ENCODE measurements at regions not wholly inside any gene's neighbourhood (a gene's known extent, or its start where the extent isn't known, plus 50 kb on each side); places are given as distances from the start of the nearest gene placed in this dataset.
"Not testable (repeated sequence)": the region's sequence is repeated elsewhere in the genome, so short reads cannot be mapped to it uniquely, and the experiment has no call there.

DNA sequence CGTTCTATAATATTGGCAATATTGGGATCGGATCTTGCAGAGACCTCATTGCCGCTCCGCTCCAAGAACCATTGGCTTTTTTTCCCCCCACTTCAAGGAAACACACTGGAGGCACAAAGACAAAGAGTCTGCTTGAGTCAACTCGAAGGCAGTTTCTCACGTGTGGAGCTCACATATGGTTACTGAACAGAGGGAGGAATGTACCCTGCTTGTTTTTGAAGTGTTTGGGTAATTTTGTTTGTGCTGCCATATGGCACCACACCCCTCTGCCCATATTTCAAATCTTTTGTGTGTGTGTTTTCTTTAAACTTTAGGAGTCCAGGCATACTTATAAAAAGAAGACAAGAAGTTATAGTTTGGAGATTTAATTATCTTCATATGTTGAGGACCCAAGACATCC is 595.9 kb downstream of the DTWD2 start:
- DNase-seq (ENCODE audit: low read depth in 1 of 2, low spot score in 1 of 2) = no peak

DNA sequence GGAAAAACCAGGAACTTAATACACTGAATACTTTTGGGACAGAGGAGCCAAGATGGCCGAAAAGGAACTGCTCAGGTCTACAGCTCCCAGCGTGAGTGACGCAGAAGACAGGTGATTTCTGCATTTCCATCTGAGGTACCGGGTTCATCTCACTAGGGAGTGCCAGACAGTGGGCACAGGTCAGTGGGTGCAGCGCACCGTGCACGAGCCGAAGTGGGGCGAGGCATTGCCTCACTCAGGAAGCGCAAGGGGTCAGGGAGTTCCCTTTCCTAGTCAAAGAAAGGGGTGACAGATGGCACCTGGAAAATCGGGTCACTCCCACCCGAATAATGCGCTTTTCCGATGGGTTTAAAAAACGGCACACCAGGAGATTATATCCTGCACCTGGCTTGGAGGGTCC is 605.4 kb downstream of the DTWD2 start:
- not testable (repeated sequence) for DNase-seq (ENCODE audit: low read depth in 1 of 2, low spot score in 1 of 2)

DNA sequence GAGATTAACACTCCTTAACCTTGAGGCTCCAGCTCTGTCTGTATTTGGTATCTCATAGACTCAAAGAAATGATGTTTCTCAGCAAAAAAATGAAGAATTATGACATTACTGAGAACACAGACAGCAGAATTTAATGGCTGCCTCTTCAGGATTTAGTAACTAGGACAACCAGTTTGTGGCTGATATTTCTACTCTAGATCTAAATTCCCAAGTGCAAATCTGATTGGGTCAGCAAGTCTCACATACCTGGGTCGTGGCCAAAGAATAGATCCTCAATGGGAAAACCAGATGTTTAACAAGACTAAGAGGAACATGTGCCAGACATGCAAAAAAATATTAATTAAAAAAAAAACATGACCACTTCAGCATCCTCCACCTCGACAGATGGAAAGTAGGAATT is 608.9 kb downstream of the DTWD2 start:
- no peak for DNase-seq (ENCODE audit: low read depth in 1 of 2, low spot score in 1 of 2)

DNA sequence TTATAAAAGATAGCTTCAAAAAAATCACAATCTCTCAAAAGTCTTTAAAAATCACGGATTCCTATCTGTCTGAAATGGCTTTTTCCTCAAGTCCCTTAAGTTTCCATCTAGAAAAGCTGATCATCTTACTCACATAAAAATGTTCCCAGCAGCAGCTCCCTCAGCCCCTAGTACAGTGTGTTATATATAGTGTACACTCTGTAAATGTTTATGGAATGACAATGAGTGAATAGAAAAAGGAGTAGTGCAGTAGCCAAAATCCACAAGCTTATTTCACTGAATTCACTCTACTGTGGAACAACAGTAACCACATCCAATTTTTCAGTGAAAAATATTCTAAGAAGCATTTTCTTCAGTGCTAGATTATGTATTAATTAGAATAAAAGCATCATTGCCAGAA is 609.4 kb downstream of the DTWD2 start:
- no peak for DNase-seq (ENCODE audit: low read depth in 1 of 2, low spot score in 1 of 2)

DNA sequence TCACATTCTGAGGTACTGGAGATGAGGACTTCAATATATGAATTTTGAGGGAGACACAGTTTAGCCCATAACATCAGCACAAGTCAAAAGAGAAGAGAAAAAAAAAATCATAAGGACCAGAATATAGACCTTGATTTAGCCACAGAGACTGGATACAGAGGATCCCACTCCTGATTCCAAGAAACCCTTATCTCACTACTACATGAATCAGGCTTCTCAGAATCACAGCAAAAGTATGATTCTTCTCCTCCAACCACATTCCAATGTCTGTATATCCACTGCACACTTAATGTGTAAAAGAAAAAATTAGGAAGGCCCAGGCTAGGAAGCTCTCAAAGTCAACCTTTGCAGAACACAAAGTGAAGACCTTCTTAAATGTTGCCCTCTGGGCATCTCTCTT is 610.9 kb downstream of the DTWD2 start:
- DNase-seq (ENCODE audit: low read depth in 1 of 2, low spot score in 1 of 2) = no peak

DNA sequence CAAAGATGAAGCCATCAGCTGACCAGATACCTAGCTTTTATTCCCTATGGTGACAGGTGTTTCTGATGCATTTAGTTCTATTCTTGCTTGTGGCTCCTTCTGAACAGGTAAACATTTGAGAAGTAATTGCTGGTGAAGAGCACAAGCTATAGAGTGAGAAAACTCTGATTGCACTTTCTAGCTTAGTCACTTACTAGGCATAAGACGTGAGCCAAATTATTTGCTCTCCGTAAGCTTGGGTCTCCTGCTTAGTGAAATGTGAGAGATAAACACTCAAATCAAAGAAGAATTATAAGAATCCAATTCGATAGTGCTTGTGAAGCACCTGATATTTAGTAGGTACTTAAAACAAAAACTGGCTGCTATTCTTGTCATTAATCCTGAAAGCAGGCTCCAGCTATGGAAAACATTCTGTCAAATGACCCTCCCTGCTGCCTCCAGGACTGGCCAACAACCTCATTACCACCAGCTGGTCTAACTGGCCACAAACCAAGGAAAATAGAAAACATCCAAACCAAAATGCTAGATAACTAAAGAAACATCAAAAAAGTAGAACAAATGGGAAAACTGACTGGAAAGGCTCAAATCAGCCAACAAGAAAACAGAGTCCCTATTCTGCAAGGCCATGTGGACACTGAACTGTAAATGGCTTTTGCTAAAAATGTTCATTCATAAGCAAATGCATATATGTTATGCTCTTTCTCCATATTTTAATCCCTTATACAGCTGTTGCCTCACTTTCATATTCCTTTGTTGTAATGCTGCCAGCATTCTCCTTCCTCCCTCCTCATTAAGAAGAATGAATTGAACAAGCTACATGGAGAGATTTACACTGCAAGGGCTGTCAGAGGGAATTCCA is 616.1 kb downstream of the DTWD2 start:
- DNase-seq (ENCODE audit: low read depth in 1 of 2, low spot score in 1 of 2) = no peak

DNA sequence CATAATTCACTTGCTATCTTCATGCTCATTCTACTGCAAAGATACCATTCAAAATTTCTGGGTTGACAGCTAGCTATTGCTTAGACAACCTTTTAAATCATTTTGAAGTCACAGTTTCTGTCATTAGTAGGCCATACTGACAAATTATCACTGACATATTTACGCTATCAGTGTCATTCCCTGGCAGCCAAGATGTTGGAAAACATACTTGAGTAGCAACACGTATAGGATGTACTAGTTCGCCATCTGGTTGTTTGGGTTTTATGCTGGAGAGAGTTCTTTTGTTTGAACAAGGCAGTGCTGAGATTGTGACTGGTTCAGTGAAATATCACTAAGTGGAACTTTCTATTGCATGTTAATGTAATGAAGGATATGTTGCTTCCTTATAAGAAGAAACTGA is 621.9 kb downstream of the DTWD2 start:
- no peak for DNase-seq (ENCODE audit: low read depth in 1 of 2, low spot score in 1 of 2)

DNA sequence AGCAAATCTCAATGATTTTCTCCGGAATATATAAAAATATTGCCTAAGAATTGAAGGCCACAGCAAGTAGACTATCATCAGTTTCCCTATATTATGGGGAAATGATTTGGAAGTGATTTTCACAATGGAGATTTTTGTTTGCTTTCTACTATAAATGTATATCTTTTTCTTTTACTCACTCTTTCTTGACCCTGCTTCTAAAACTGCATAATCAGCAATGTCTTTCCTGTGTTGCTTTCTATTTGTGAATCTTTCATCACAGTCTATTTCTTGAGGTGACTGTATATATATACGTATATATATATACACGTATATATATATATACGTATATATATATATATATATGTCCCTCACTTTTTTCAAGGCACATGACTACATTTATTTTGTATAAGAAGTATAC is 622.6 kb downstream of the DTWD2 start:
- DNase-seq (ENCODE audit: low read depth in 1 of 2, low spot score in 1 of 2) = no peak

DNA sequence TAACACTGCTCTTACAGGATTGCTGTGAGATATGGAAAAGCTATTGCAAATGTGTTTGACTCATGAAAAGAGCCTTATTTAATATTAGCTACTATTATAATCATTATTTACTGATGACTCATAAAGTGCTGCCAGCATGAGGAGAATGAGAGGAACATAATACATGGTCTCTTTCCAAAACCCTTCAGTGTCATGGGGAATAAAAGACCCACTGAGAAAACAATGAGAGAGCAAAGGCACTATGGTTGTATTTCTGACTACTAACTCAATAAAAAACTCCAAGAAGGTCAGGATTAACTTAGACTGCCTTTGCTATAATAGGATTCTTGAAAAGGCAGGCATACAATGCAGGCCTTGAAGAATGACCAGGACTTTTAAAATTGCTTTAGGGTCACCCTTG is 633.5 kb downstream of the DTWD2 start:
- DNase-seq (ENCODE audit: low read depth in 1 of 2, low spot score in 1 of 2) = no peak

DNA sequence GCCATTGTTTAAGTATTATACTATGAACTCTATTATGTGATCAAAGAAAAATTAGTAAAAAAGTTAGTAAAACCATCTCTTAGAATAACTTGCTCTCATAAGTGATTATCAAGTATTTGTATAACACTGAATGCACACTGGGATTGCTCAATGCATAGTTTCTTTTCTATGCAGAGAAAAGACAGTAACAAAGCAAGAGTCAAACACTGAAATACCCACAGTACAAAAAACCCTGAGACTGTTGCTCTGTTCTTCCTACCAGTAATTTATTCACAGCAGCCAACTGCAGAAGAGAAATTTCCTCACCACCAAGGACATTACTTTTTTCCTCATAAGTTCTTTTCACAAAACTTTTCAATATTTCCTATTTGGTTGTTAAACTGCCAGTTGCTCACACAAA is 634.4 kb downstream of the DTWD2 start:
- no peak for DNase-seq (ENCODE audit: low read depth in 1 of 2, low spot score in 1 of 2)

DNA sequence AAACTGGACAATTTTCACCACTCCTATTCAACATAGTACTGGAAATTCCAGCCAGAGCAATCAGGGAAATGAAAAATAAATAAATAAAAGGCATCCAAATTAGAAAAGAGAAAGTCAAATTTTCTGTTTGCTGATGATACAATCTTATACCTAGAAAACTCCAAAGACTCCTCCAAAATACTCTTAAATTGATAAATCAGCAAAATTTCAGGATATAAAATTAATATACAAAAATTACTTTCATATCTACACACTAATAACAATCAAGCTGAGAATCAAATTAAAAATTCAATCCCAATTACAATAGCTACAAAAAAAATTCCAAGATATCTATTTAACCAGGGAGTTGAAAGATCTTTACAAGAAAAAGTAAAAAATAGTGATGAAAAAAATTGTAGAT is 651.9 kb downstream of the DTWD2 start:
- DNase-seq (ENCODE audit: low read depth in 1 of 2, low spot score in 1 of 2) = no peak

DNA sequence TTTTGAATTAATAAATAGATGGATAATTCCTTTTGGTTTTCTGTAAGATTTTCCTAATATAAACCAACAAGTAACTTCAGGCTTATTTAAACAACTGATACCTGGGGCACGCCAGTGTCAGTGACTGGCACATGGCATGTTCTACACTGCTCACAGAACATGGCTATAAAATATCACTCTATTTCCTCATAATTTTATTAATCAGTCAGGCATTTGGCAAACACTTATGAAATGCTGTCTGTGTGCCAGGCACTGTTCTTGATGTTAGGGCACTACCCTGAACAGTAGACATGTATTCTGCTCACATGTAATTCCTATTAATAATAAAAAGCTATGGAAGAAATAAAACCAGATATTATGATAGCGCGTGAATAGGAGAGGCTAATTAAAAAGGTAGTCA is 661.0 kb downstream of the DTWD2 start:
- no peak for DNase-seq (ENCODE audit: low read depth in 1 of 2, low spot score in 1 of 2)

DNA sequence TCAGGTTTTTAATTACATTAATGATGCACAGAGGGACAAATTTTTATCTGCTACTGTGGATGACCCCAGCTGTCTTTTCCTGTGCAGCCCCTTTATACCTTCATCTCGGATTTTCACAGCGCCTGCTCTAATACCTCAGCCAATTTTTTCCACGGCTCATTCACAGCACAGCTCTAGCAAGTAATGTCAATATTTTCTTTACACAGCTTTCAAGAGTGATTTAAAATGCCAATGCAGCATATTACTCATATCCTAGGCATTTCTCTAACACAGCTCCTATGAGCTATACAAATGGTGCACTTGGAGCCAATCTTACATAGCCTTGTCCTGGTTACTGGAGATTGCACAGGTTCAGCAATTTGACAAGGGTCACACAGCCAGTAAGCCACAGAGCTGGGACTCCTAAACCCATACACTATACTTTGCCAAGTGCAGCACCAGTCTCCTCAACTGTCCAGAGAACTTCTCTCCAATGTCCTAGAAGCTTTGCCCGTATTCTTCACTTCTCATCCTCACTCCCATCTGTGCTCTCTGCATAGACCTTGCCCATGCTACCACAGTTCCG is 661.8 kb downstream of the DTWD2 start:
- no peak for DNase-seq (ENCODE audit: low read depth in 1 of 2, low spot score in 1 of 2)

DNA sequence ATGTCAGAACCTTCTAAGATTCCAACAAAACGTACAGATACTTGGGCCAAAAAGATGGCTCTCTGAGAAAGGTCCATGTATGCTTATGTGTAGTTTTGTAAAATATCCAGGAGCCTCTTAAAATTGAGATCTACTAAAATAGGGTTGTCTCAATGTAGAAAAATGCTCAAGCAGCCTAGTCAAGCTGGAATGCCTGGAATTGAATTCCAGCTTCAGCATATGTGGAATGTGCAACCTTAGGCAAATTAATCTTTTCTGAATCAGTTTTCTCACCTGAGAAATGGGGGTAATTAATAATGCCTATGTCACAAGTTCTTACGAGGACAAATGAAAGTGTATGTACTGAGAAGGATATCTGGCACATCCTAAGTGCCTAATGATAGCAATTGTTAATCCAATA is 662.4 kb downstream of the DTWD2 start:
- DNase-seq (ENCODE audit: low read depth in 1 of 2, low spot score in 1 of 2) = no peak

DNA sequence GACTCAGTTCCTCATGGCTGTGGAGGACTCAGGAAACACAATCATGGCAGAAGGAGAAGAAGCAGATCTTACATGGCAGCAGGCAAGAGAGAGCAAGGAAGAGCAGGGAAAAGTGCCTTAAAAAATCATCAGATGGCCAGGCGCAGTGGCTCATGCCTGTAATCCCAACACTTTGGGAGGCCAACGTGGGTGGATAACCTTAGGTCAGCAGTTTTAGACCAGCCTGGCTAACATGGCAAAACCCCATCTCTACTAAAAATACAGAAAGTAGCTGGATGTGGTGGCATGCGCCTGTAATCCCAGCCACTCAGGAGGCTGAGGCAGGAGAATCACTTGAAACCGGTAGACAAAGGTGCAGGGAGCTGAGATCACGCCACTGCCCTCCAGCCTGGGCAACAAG is 664.6 kb downstream of the DTWD2 start:
- not testable (repeated sequence) for DNase-seq (ENCODE audit: low read depth in 1 of 2, low spot score in 1 of 2)

DNA sequence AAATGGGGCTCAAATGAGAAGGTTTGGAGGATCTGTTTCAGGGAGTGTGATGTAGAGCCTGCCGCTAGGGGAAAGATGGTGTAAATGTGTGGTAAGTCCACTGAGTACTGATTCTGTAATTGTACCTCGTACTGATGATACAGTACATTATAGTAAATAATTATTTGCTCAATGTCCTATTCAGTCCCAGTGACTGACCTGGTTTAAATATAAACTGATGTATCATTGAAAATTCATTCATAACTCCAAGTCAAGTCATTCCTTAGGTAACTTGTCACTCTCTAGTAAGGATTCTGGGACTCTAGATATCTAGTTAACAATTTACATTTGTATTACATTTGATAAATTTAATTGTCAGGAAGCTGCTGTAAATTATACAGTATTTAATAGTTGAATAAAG is 667.3 kb downstream of the DTWD2 start:
- no peak for DNase-seq (ENCODE audit: low read depth in 1 of 2, low spot score in 1 of 2)

DNA sequence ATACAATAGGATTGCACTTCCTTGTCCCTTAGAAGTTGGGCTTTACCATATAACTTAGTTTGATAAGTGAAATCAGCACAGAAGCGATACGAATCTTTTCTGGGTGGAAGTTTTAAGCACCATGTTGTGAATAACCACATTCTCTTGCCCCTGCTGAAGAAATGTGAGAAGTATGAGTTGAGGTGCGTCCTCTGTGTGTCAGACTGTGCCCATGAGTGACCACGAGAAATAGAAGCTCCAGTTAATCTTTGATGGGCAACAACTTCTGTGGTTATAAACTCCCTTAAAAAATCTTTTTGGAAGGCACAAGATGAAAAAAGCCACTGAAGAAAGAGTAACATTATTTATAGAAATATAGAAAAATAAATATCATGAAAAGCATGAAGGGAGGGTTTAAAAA is 668.2 kb downstream of the DTWD2 start:
- no peak for DNase-seq (ENCODE audit: low read depth in 1 of 2, low spot score in 1 of 2)

DNA sequence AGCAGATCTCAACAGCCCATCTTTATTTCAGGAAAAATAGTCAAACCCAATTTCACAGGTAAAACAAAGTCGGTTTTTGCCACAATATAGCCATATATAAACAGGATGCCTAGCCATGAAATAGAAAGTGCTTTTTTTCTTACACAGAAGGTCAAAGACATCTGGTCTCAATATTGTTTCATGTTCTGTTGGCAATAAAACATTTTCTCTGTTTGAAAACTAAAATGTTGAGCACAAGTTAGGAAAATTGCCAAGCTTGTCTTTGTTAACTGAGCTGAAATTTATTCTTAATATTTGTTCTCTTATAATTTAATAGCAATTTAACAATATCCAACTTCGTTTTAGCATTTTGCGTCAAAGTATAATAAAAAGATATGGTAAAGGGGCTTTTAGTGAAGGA is 673.4 kb downstream of the DTWD2 start:
- no peak for DNase-seq (ENCODE audit: low read depth in 1 of 2, low spot score in 1 of 2)

DNA sequence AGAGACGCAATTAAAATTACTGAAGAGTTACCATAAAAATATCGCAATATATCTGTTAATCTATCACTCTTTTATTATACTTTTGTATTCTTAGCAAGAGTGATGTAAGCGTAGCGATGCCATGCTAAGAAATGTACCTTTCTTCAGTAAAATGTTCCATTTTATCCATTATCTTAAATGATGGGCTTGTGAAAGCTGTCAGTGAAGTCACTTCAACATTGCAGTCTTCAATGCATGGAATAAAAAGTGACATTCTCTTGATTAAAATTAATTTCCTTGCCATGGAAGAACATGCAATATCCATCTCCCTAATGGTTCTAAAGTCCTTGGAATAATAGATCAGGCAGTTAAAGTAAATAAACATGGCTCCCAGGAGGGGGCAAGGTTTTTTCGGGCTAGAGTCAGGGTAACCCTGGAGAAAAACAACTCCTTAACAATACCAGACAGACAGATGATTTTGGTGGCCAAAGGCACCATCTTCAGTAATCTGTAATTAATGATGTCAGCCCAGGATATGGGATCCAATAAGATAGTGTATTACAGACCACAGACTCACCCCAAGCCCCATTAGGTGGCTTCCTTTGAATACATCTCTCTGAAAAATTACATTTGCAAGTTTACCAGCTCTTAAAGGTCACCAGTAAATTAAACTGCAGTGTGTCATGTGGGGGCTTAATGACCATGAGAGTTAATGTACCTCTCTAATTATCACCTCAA is 677.1 kb downstream of the DTWD2 start:
- no peak for DNase-seq (ENCODE audit: low read depth in 1 of 2, low spot score in 1 of 2)

DNA sequence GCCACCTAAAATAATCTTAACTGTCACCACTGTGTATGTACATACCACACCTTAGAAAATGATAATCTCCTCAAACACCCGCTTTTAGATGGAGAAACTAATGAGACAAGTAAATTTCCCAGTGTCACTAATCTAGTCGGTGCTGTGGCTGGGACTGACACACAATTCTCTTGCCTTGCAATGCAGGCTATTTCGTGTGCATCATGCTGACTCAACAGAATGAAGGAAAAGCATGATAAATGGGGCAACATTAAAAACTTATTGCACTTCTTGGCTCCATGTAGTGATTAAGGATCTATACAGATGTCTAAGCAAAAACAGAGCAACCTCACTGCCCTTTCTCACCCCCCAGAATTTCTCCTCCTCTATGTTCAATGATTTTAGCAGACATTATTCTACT is 677.9 kb downstream of the DTWD2 start:
- no peak for DNase-seq (ENCODE audit: low read depth in 1 of 2, low spot score in 1 of 2)

DNA sequence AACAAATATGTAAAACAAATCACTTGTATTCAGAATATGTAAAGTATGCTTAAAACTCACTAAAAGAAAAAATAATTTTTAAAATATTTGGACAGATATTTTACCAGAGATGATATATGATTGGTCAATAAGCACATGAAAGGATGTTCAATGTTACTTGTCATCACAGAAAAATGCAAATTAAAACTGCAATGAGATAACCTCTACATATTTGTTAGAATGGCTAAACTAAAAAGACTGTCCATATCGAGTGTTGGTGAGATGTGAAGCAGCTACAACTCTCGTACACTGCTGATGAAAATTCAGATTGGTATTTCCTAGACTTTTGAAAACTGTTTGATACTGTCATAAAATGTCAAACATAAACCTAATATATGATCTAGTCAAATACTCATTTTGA is 685.1 kb downstream of the DTWD2 start:
- no peak for DNase-seq (ENCODE audit: low read depth in 1 of 2, low spot score in 1 of 2)

DNA sequence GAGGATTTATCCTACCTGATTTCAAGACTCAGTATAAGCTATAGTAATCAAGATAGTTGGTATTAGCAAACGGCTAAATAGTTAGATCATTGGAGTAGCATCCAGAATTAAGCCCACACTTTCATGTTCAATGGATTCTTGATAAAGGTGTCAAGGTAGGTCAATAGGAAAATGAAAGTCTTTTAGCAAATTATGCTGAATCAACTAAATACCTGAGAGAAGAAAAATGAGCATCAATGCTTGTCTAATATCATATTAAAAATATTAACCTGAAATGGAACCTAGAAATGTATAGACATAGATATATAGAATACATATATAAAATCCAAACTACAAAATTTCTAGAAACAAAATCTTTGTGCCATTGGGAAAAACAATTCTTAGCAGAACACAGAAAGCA is 685.6 kb downstream of the DTWD2 start:
- no peak for DNase-seq (ENCODE audit: low read depth in 1 of 2, low spot score in 1 of 2)
